GM06990 (cell line): ENCODE measurements at regions not wholly inside any gene's neighbourhood (a gene's known extent, or its start where the extent isn't known, plus 50 kb on each side); places are given as distances from the start of the nearest gene placed in this dataset.
"Not testable (repeated sequence)": the region's sequence is repeated elsewhere in the genome, so short reads cannot be mapped to it uniquely, and the experiment has no call there.

Source experiments
- DNase-seq: peaks from one replicate; pipeline ENCODE4 v3.0.0-alpha.2; 2011; ENCODE audit not compliant: insufficient read length; ENCODE audit errors: extremely low read depth
- H3K27me3 ChIP-seq: replicated peaks from 2 replicates; pipeline ENCODE4 v1.6.0; 2011; ENCODE audit warnings: low read length; ENCODE audit not compliant: control insufficient read depth, insufficient read depth
- H3K36me3 ChIP-seq: 2 replicates; pipeline ENCODE4 v1.5.1; 2011; ENCODE audit warnings: low read length; ENCODE audit not compliant: control insufficient read depth, insufficient read depth
- H3K4me3 ChIP-seq: replicated peaks from 2 replicates; pipeline ENCODE4 v1.5.1; 2011; ENCODE audit warnings: low read depth, mild to moderate bottlenecking, control low read depth, low read length
- CTCF ChIP-seq: IDR thresholded peaks from 2 replicates; pipeline ENCODE4 v1.5.1; 2011; ENCODE audit warnings: low read length, control low read depth, mild to moderate bottlenecking, inconsistent platforms; ENCODE audit not compliant: insufficient read depth, poor library complexity, severe bottlenecking

GRCh38 chr17:62300697-62301096, 79.7 kb upstream of the EFCAB3 start:
- Histone ChIP-seq H3K27me3 (no peaks in the 10 kb centered on the region; the same call in 1 of the 2 replicates), H3K36me3 (no peaks in the 10 kb centered on the region), H3K4me3 (no peak overlapping the region)
- no peak for TF ChIP-seq CTCF
- DNase-seq: no peak

GRCh38 chr17:62275290-62275689, 105.1 kb upstream of the EFCAB3 start:
- H3K36me3 ChIP-seq, H3K4me3 ChIP-seq, H3K27me3 ChIP-seq, DNase-seq: not testable (repeated sequence)

GRCh38 chr17:62268361-62268760, 112.0 kb upstream of the EFCAB3 start:
- H3K36me3 ChIP-seq, DNase-seq, H3K27me3 ChIP-seq, H3K4me3 ChIP-seq: not testable (repeated sequence)

- H3K4me3 ChIP-seq, DNase-seq, H3K36me3 ChIP-seq, H3K27me3 ChIP-seq: not testable (repeated sequence)
Measured at GRCh38 chr17:62264974-62265373, 115.4 kb upstream of the EFCAB3 start.

DNA sequence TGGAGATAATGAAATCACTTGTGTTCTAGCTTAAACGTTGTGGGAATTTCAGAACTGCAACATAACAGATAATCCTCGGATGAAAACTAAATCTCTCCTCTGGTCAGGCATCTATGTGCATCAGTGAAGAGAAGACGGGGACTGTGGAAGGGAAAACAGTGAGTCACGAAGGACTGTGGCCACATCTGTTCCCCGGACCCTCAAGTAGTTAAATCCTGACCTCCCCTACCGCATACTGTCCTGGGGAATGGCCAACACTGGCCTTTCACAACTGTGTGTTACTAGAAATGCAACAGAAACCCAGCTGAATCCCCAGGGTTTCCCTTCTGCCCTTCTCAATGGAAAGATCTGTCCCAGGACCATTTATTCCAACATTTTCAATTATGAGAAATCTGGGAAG, 124.6 kb upstream of the EFCAB3 start:
- H3K27me3 ChIP-seq, H3K36me3 ChIP-seq, H3K4me3 ChIP-seq, DNase-seq: not testable (repeated sequence)

GRCh38 chr17:62242076-62242475, 138.3 kb upstream of the EFCAB3 start:
- DNase-seq, H3K27me3 ChIP-seq, H3K36me3 ChIP-seq, H3K4me3 ChIP-seq: not testable (repeated sequence)

DNA sequence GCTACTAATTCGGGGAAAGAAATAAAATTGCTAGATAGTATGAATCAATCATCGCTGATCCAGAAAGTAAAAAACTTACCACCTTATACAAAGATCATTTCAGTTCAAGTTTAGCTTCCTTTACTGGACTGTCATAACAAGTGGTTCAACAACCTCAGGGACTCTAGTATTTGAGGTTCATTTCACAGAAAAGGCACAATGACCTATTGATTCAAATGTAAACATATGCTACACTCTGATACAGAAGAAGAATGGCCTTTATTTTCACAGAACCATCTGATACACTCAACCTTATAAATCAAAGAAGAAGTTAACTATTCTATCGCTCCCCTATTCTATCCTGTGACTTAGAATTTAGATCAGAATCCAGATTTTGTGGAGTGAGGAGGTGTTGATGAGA, 140.8 kb upstream of the EFCAB3 start:
- not testable (repeated sequence) for H3K27me3 ChIP-seq, DNase-seq, H3K36me3 ChIP-seq, H3K4me3 ChIP-seq

DNA sequence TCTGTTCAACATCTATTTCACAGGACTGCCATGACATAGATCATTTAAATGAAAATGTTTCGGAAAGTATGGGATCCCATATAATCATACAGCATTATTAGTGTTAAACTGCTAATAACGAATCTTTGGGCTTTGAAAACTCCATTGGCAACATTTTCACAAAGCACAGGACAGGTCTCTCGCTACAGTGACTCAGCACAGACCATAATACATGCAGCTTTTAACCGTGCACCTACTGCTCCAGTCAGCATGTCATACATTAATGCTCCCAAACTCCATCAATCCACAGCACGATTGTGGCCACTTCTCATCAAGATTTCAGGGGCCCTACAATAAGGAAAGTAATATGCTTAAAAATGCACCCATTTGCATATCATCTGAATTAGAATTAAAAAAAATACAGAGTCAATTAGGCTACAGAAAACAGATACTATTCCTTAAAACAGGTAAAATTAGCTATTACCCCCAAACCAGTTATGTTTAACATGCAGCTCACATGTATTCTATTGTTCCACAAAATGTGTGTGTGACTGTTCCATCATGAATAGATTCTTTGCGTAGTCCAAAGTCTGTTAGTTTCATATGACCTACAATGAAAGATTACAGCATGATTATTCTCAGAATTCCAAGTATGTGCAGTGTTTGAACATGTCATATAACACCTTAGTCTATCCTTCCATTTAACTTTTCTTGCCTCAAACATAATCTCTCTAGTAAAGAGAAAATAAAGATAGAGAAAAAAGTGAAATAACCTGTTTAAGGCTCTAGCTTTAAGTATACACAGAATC, 141.6 kb upstream of the EFCAB3 start:
- H3K36me3 ChIP-seq, H3K27me3 ChIP-seq, H3K4me3 ChIP-seq, DNase-seq: not testable (repeated sequence)

DNA sequence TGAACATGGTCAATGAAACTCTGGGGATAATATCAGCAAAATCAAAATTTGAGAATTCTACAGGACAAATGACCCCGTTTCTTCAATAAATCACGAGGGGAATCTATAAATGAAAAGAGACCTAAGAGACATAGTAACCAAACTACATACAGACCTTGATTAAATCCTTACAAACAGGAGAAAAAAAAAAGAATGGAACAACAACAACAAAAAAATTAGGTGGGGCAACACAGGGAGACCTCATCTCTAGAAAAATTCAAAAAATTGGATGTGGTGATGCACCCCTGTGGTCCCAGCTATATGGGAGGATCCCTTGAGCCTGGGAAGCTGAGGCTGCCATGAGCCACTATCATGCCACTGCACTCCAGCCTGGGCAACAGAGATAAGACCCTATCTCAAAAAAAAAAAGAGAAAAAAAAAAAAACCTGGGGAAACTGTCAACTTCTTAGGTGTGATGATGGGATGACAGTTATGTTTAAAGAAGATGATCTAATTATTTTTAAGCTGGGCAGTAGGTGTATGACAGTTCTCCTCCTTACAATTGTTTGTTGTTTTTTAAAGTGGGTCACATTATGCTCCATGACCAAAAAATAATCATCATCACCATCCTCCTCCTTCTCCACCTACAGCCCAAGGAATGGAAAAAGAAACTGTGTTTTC, 146.4 kb upstream of the EFCAB3 start:
- not testable (repeated sequence) for H3K36me3 ChIP-seq, H3K27me3 ChIP-seq, DNase-seq, H3K4me3 ChIP-seq

- DNase-seq, H3K4me3 ChIP-seq, H3K27me3 ChIP-seq: not testable (repeated sequence)
Measured at GRCh38 chr17:62231293-62231692, 149.1 kb upstream of the EFCAB3 start.

DNA sequence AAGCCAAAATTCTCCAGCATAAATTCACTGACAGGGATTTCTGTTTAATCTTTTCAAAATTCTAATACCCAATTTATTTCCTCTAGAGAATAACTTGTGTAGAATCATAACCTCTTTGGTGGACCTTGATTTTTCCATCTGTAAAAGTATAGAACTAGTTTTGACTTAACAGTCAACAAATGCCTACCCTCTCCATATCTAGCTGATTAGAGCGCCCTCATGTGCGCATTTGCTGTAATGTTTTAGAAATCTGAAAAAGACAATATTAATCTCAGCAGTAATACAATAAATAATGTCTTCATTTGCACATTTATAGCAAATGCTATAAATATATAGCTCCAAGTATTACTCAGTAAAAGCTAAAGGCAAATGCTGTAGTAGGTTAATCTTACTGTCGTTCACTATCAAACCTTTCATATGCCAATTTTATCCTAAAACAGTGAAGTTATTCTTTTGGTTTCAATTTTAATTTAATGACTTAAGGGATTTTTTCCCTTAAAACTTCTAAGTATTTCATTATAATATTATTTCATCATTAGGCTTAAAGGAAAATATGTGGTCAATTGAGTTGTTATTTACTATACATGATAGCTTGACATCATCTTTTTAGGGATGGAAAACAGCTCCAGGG, 153.6 kb upstream of the EFCAB3 start:
- not testable (repeated sequence) for H3K36me3 ChIP-seq, H3K4me3 ChIP-seq, DNase-seq, H3K27me3 ChIP-seq

More at GRCh38 chr17:62231293-62231692, 149.1 kb upstream of the EFCAB3 start:
- not testable (repeated sequence) for H3K36me3 ChIP-seq

GRCh38 chr17:62223585-62223984, 156.8 kb upstream of the EFCAB3 start:
- not testable (repeated sequence) for DNase-seq, H3K4me3 ChIP-seq, H3K27me3 ChIP-seq, H3K36me3 ChIP-seq
